Type B pancreatic cell (in vitro differentiated cells): ENCODE measurements at regions not wholly inside any gene's neighbourhood (a gene's known extent, or its start where the extent isn't known, plus 50 kb on each side); places are given as distances from the start of the nearest gene placed in this dataset.

Source experiments
- DNase-seq: peaks from one replicate; pipeline ENCODE4 v3.0.0; 2021; ENCODE audit warnings: mixed read lengths; ENCODE audit not compliant: unreplicated experiment; ENCODE audit errors: extremely low spot score
- H3K27ac Mint-ChIP-seq: 2 replicates; pipeline ENCODE4 v1.8.0; 2021; ENCODE audit warnings: mild to moderate bottlenecking, mixed read lengths
- H3K27me3 Mint-ChIP-seq: 2 replicates; pipeline ENCODE4 v1.8.0; 2021; ENCODE audit warnings: mixed read lengths
- H3K36me3 Mint-ChIP-seq: 2 replicates; pipeline ENCODE4 v1.8.0; 2021; ENCODE audit warnings: mixed read lengths
- H3K4me1 Mint-ChIP-seq: one replicate; pipeline ENCODE4 v1.8.0; 2021; ENCODE audit warnings: mixed read lengths; ENCODE audit not compliant: unreplicated experiment
- H3K4me3 Mint-ChIP-seq: 2 replicates; pipeline ENCODE4 v1.8.0; 2021; ENCODE audit warnings: mild to moderate bottlenecking, mixed read lengths
- H3K9me3 Mint-ChIP-seq: 2 replicates; pipeline ENCODE4 v1.8.0; 2021; ENCODE audit warnings: mixed read lengths
- TF ChIP-seq, protein P1 (sequence below): fragments of 200-600 bp; sonication (generic); conservative IDR thresholded peaks from 2 replicates; pipeline ENCODE4 v1.5.0; 2021; ENCODE audit warnings: antibody characterized with exemption, mild to moderate bottlenecking

DNA sequence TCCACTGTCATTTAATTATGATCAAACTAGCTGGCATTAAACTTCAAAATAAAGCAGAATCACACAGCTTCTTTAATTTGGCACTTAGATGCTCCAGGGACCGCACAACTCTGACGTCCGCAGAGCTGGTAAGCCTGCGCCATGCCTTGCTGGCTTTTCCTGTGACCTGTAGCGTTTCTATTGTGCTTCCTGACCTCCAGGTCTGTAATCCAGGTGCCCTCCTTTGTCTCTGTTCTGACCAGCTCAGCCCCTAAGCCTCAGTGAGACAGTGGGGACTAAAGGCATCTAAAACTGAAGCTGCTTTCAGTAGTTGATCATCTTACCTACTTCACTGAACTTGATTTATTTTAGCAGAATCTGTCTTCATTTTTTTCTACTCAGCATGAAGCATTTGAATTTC is 249.7 kb upstream of the RGPD4 start:
- no peaks in the 10 kb centered on the region for H3K27me3 Mint-ChIP-seq
- no peak overlapping the region for H3K27ac Mint-ChIP-seq
- H3K4me3 Mint-ChIP-seq = no peak overlapping the region
- H3K4me1 Mint-ChIP-seq = no peaks in the 10 kb centered on the region
- H3K36me3 Mint-ChIP-seq = no peaks in the 10 kb centered on the region
- H3K9me3 Mint-ChIP-seq = peaks cover 6% of the 10 kb centered on the region
- TF ChIP-seq, protein P1, sequence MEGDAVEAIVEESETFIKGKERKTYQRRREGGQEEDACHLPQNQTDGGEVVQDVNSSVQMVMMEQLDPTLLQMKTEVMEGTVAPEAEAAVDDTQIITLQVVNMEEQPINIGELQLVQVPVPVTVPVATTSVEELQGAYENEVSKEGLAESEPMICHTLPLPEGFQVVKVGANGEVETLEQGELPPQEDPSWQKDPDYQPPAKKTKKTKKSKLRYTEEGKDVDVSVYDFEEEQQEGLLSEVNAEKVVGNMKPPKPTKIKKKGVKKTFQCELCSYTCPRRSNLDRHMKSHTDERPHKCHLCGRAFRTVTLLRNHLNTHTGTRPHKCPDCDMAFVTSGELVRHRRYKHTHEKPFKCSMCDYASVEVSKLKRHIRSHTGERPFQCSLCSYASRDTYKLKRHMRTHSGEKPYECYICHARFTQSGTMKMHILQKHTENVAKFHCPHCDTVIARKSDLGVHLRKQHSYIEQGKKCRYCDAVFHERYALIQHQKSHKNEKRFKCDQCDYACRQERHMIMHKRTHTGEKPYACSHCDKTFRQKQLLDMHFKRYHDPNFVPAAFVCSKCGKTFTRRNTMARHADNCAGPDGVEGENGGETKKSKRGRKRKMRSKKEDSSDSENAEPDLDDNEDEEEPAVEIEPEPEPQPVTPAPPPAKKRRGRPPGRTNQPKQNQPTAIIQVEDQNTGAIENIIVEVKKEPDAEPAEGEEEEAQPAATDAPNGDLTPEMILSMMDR = no peak
- DNase-seq = no peak

DNA sequence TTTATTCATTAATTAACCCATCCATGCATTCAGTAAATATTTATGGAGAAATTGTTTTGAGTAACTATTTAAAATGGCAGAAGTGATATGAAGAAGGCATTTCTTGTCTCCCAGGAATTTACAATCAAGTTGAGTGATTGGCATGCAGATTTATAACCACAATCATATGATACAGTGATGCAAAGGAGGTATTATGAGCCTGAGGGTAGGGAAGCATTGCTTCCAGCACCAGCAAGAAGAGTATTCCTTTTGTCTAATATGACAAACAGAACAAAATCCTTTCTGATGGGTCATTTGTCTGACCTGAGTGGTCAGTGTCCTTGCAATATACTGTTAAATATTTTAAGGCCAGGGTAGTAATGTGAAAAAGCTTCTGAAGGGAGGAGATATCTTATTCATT is 244.2 kb upstream of the RGPD4 start:
- no peak for DNase-seq
- no peak overlapping the region for H3K4me3 Mint-ChIP-seq
- no peaks in the 10 kb centered on the region for H3K4me1 Mint-ChIP-seq
- no peak overlapping the region for H3K27ac Mint-ChIP-seq
- TF ChIP-seq, protein P1 = no peak
- H3K27me3 Mint-ChIP-seq = no peaks in the 10 kb centered on the region
- H3K36me3 Mint-ChIP-seq = no peaks in the 10 kb centered on the region
- no peaks in the 10 kb centered on the region for H3K9me3 Mint-ChIP-seq

GRCh38 chr2:107584577-107584976 is 242.1 kb upstream of the RGPD4 start:
- H3K27ac Mint-ChIP-seq = no peak overlapping the region
- no peaks in the 10 kb centered on the region for H3K36me3 Mint-ChIP-seq
- TF ChIP-seq, protein P1 = no peak
- no peaks in the 10 kb centered on the region for H3K9me3 Mint-ChIP-seq
- H3K4me1 Mint-ChIP-seq = no peaks in the 10 kb centered on the region
- H3K27me3 Mint-ChIP-seq = no peaks in the 10 kb centered on the region
- H3K4me3 Mint-ChIP-seq = no peak overlapping the region
- DNase-seq = no peak

DNA sequence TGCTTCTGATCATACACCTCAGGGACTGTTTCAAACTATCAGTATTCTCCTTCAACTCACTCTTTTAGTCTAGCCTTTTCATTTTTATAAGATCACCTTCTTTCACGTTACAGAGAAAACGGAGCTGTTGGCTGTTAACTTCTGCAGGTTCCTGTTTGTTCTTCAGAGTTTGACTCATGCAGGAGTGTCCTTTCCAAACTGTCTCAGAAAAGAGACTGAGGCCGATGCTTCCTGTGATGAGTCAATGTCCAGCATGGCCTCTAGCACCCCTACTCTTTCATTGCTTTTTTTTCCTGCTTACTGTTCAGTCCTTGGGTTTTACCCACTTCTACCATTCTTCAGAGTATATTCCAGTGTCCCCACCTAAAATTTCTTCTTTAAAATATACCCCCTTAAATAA is 240.8 kb upstream of the RGPD4 start:
- H3K4me1 Mint-ChIP-seq = no peaks in the 10 kb centered on the region
- H3K4me3 Mint-ChIP-seq = no peak overlapping the region
- no peak for DNase-seq
- no peaks in the 10 kb centered on the region for H3K27me3 Mint-ChIP-seq
- H3K36me3 Mint-ChIP-seq = no peaks in the 10 kb centered on the region
- no peaks in the 10 kb centered on the region for H3K9me3 Mint-ChIP-seq
- TF ChIP-seq, protein P1 = no peak
- no peak overlapping the region for H3K27ac Mint-ChIP-seq

GRCh38 chr2:107588181-107588580 is 238.5 kb upstream of the RGPD4 start:
- no peaks in the 10 kb centered on the region for H3K27me3 Mint-ChIP-seq
- no peak overlapping the region for H3K4me3 Mint-ChIP-seq
- TF ChIP-seq, protein P1 = no peak
- H3K27ac Mint-ChIP-seq = no peak overlapping the region
- no peaks in the 10 kb centered on the region for H3K9me3 Mint-ChIP-seq
- H3K36me3 Mint-ChIP-seq = no peaks in the 10 kb centered on the region
- DNase-seq = no peak
- H3K4me1 Mint-ChIP-seq = no peaks in the 10 kb centered on the region

GRCh38 chr2:107589079-107589491 is 237.6 kb upstream of the RGPD4 start:
- H3K27me3 Mint-ChIP-seq = no peaks in the 10 kb centered on the region
- no peaks in the 10 kb centered on the region for H3K36me3 Mint-ChIP-seq
- no peaks in the 10 kb centered on the region for H3K9me3 Mint-ChIP-seq
- DNase-seq = no peak
- TF ChIP-seq, protein P1 = no peak
- H3K4me3 Mint-ChIP-seq = no peak overlapping the region
- no peak overlapping the region for H3K27ac Mint-ChIP-seq
- no peaks in the 10 kb centered on the region for H3K4me1 Mint-ChIP-seq
